Middle frontal gyrus (tissue), 1 donor: ENCODE measurements at regions not wholly inside any gene's neighbourhood (a gene's known extent, or its start where the extent isn't known, plus 50 kb on each side); places are given as distances from the start of the nearest gene placed in this dataset.
A peak's percentile ranks its signal among the peaks of the same experiment; 100 is the strongest.
"Not testable (repeated sequence)": the region's sequence is repeated elsewhere in the genome, so short reads cannot be mapped to it uniquely, and the experiment has no call there.

Experiments
- DNase-seq: peaks from one replicate; pipeline ENCODE4 v3.0.0-alpha.2; 2015; ENCODE audit warnings: low spot score; ENCODE audit errors: extremely low spot score

- no peak for DNase-seq
These were observed 98.7 kb downstream of the ABCC12 start for GRCh38 chr16:48057048-48057447.

GRCh38 chr16:48054881-48055601 lies 100.8 kb downstream of the ABCC12 start:
- DNase-seq, result peak; percentile 50

GRCh38 chr16:48053418-48053745 lies 102.4 kb downstream of the ABCC12 start:
- no peak for DNase-seq

- DNase-seq, result no peak
These were observed 102.9 kb downstream of the ABCC12 start for GRCh38 chr16:48052731-48053417.

GRCh38 chr16:48050871-48051270 lies 104.9 kb downstream of the ABCC12 start:
- DNase-seq, result no peak

GRCh38 chr16:48049847-48050246 lies 105.9 kb downstream of the ABCC12 start:
- no peak for DNase-seq

GRCh38 chr16:48047720-48048119 lies 108.1 kb downstream of the ABCC12 start:
- no peak for DNase-seq

GRCh38 chr16:48047241-48047640 lies 108.6 kb downstream of the ABCC12 start:
- DNase-seq, result no peak

- DNase-seq, result no peak
These were observed 111.7 kb downstream of the ABCC12 start for GRCh38 chr16:48044117-48044516.

- DNase-seq, result no peak
These were observed 113.8 kb downstream of the ABCC12 start for GRCh38 chr16:48041981-48042421.

- no peak for DNase-seq
These were observed 120.7 kb downstream of the ABCC12 start for GRCh38 chr16:48035142-48035541.

GRCh38 chr16:48030926-48031325 lies 124.9 kb downstream of the ABCC12 start:
- DNase-seq, result no peak

GRCh38 chr16:48029768-48030167 lies 126.0 kb downstream of the ABCC12 start:
- DNase-seq, result no peak

GRCh38 chr16:48025359-48025758 lies 130.4 kb downstream of the ABCC12 start:
- DNase-seq, result no peak

- DNase-seq, result no peak
These were observed 131.8 kb downstream of the ABCC12 start for GRCh38 chr16:48024042-48024441.

- DNase-seq, result no peak
These were observed 133.3 kb downstream of the ABCC12 start for GRCh38 chr16:48022496-48022895.

- not testable (repeated sequence) for DNase-seq
These were observed 135.2 kb downstream of the ABCC12 start for GRCh38 chr16:48020617-48021016.

GRCh38 chr16:48014349-48015135 lies 141.3 kb downstream of the ABCC12 start:
- DNase-seq, result no peak

- DNase-seq, result no peak
These were observed 142.3 kb downstream of the ABCC12 start for GRCh38 chr16:48013491-48013901.

- DNase-seq, result no peak
These were observed 143.7 kb downstream of the ABCC12 start for GRCh38 chr16:48011878-48012658.

- DNase-seq, result no peak
These were observed 144.3 kb downstream of the ABCC12 start for GRCh38 chr16:48011466-48011865.
